Adrenal gland (tissue), 5 donors: ENCODE measurements at regions not wholly inside any gene's neighbourhood (a gene's known extent, or its start where the extent isn't known, plus 50 kb on each side); places are given as distances from the start of the nearest gene placed in this dataset.

ENCODE experiments used
- CTCF ChIP-seq, 6 experiments: fragments of 450-650 bp in 4 of 6; fragments of 200-600 bp in 2 of 6; sonication (generic) in 1 of 6; IDR thresholded peaks; 1 replicate in 5 of 6; 2 replicates in 1 of 6; pipeline versions ENCODE4 v1.5.1 to v1.8.0; 2016 to 2021; ENCODE audit warnings: antibody characterized with exemption in 6 of 6, mild to moderate bottlenecking in 2 of 6, moderate library complexity in 1 of 6
- POLR2A ChIP-seq, 2 donors: fragments of 450-650 bp; IDR thresholded peaks; one replicate each; pipeline ENCODE4 v1.6.1; 2017; ENCODE audit warnings: antibody characterized with exemption in 2 of 2, mild to moderate bottlenecking in 2 of 2, moderate library complexity in 1 of 2
- donor health status: DM: no; HTN: no; CAD: no.

GRCh38 chrX:121298499-121298898, 251.1 kb downstream of the GLUD2 start:
- TF ChIP-seq CTCF (IDR thresholded peaks at IDR 0.05) (no peak), POLR2A (IDR thresholded peaks at IDR 0.05) (no peak)
